Left ventricle myocardium inferior (tissue), 1 donor: ENCODE measurements at regions not wholly inside any gene's neighbourhood (a gene's known extent, or its start where the extent isn't known, plus 50 kb on each side); places are given as distances from the start of the nearest gene placed in this dataset.

ENCODE experiments used
- DNase-seq: peaks from one replicate; pipeline ENCODE4 v3.0.0-alpha.2; 2020
- H3K27ac ChIP-seq: fragments of 200-600 bp; replicated peaks from 2 replicates; pipeline ENCODE4 v1.8.0; 2021
- H3K27me3 ChIP-seq: fragments of 200-600 bp; 2 replicates; pipeline ENCODE4 v1.8.0; 2021; ENCODE audit warnings: low read depth
- H3K36me3 ChIP-seq: fragments of 200-600 bp; 2 replicates; pipeline ENCODE4 v1.8.0; 2021
- H3K4me1 ChIP-seq: fragments of 200-600 bp; 2 replicates; pipeline ENCODE4 v1.8.0; 2021
- H3K4me3 ChIP-seq: fragments of 200-600 bp; 2 replicates; pipeline ENCODE4 v1.8.0; 2021; ENCODE audit warnings: mild to moderate bottlenecking, moderate library complexity
- H3K9me3 ChIP-seq: fragments of 200-600 bp; replicated peaks from 2 replicates; pipeline ENCODE4 v1.8.0; 2021
- CTCF ChIP-seq: fragments of 200-600 bp; IDR thresholded peaks from 2 replicates; pipeline ENCODE4 v1.8.0; 2021; ENCODE audit warnings: antibody characterized with exemption, mild to moderate bottlenecking, borderline replicate concordance
- intact Hi-C: fragments of 100-400 bp; cut with micrococcal nuclease; formaldehyde crosslinking; loops from one replicate; pipeline ENCODE4 v1.11.0; 2022
- donor health status: DM: no; HTN: yes; CAD: no; lungs with severe emphysema.

GRCh38 chr7:66413379-66414114 lies 208.4 kb downstream of the TPST1 start:
- Histone ChIP-seq H3K4me1 (peaks cover 14% of the 10 kb centered on the region), H3K4me3 (peak overlapping the region; percentile 72), H3K36me3 (peaks cover 12% of the 10 kb centered on the region), H3K9me3 (no peaks in the 10 kb centered on the region), H3K27me3 (no peaks in the 10 kb centered on the region), H3K27ac (peak overlapping the region; percentile 19)
- TF ChIP-seq CTCF, result peak; percentile 53
- peak; percentile 80 for DNase-seq
- intact Hi-C loops, result no loop called here

- H3K4me3 ChIP-seq, result no peak overlapping the region
- no peak for TF ChIP-seq CTCF
- no peak for DNase-seq
- H3K27me3 ChIP-seq, result no peaks in the 10 kb centered on the region
- peaks cover 5% of the 10 kb centered on the region for H3K36me3 ChIP-seq
- intact Hi-C loops, result no loop called here
- H3K27ac ChIP-seq, result no peak overlapping the region
- peaks cover 14% of the 10 kb centered on the region for H3K4me1 ChIP-seq
- no peaks in the 10 kb centered on the region for H3K9me3 ChIP-seq
Measured at GRCh38 chr7:66415659-66416265, 210.6 kb downstream of the TPST1 start.

DNA sequence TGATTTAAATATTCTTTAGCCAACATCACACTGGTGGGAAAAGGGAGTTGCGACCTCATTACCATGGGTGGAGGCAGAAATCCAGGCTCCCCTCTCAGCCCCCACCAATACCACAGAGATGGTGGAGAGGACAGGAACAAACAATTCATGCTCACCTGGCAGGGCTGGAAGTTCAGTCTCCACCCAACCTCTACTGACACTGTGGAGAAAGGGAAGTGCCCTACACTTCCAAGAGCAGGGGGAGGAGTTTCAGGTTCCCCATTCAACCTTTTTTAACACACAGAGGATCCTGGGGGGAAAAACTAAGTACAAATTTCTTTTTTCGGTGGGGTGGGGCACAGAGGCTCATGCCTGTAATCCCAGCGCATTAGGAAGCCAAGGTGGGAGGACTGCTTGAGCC lies 210.1 kb upstream of the KCTD7 start:
- no peaks in the 10 kb centered on the region for H3K36me3 ChIP-seq
- intact Hi-C loops, result no loop called here
- H3K27ac ChIP-seq, result no peak overlapping the region
- TF ChIP-seq CTCF, result no peak
- no peaks in the 10 kb centered on the region for H3K27me3 ChIP-seq
- H3K4me1 ChIP-seq, result peaks cover 8% of the 10 kb centered on the region
- no peaks in the 10 kb centered on the region for H3K9me3 ChIP-seq
- no peak overlapping the region for H3K4me3 ChIP-seq
- no peak for DNase-seq

- H3K27ac ChIP-seq, result no peak overlapping the region
- H3K36me3 ChIP-seq, result peaks cover 3% of the 10 kb centered on the region
- intact Hi-C loops, result no loop called here
Measured at GRCh38 chr7:66419210-66419609, 209.5 kb upstream of the KCTD7 start.

GRCh38 chr7:66421830-66422475 lies 206.7 kb upstream of the KCTD7 start:
- H3K4me3 ChIP-seq, result no peak overlapping the region
- H3K27ac ChIP-seq, result no peak overlapping the region
- peaks cover 11% of the 10 kb centered on the region for H3K36me3 ChIP-seq
- no peaks in the 10 kb centered on the region for H3K27me3 ChIP-seq
- intact Hi-C loops, result no loop called here
- no peak for DNase-seq
- TF ChIP-seq CTCF, result no peak
- no peaks in the 10 kb centered on the region for H3K9me3 ChIP-seq
- H3K4me1 ChIP-seq, result no peaks in the 10 kb centered on the region

More at GRCh38 chr7:66419210-66419609, 209.5 kb upstream of the KCTD7 start:
- Histone ChIP-seq H3K27me3 (no peaks in the 10 kb centered on the region), H3K4me3 (no peak overlapping the region), H3K9me3 (no peaks in the 10 kb centered on the region), H3K4me1 (peaks cover 2% of the 10 kb centered on the region)
- TF ChIP-seq CTCF, result no peak
- no peak for DNase-seq
